Activated CD4-positive, CD25-positive, alpha-beta regulatory T cell treated with anti-CD3 and anti-CD28 coated beads, Interleukin-2, amount 50 U/mL, for 24 hours (primary cell): ENCODE measurements at regions not wholly inside any gene's neighbourhood (a gene's known extent, or its start where the extent isn't known, plus 50 kb on each side); places are given as distances from the start of the nearest gene placed in this dataset.
"Not testable (repeated sequence)": the region's sequence is repeated elsewhere in the genome, so short reads cannot be mapped to it uniquely, and the experiment has no call there.

Experiments used
- ATAC-seq, 2 donors: fragments of 150-1000 bp; cut with Tn5 transposase; one replicate each; pipeline ENCODE4 v1.10.0; 2021; ENCODE audit warnings: mild to moderate bottlenecking in 1 of 2, moderate library complexity in 1 of 2

- ATAC-seq: no peak
Measured at GRCh38 chr10:55224007-55224781, 423.2 kb upstream of the PCDH15 start.

- ATAC-seq: no peak
Measured at GRCh38 chr10:55223352-55223751, 422.3 kb upstream of the PCDH15 start.

- ATAC-seq: no peak
Measured at GRCh38 chr10:55220975-55221374, 419.9 kb upstream of the PCDH15 start.

- no peak for ATAC-seq
Measured at GRCh38 chr10:55215699-55216098, 414.7 kb upstream of the PCDH15 start.

- ATAC-seq: no peak
Measured at GRCh38 chr10:55214608-55215007, 413.6 kb upstream of the PCDH15 start.

GRCh38 chr10:55212051-55212450 is 411.0 kb upstream of the PCDH15 start:
- no peak for ATAC-seq

- ATAC-seq: no peak
Measured at GRCh38 chr10:55203874-55204273, 402.8 kb upstream of the PCDH15 start.

- no peak for ATAC-seq
Measured at GRCh38 chr10:55203319-55203718, 402.3 kb upstream of the PCDH15 start.

- no peak for ATAC-seq
Measured at GRCh38 chr10:55200020-55200419, 399.0 kb upstream of the PCDH15 start.

- no peak for ATAC-seq
Measured at GRCh38 chr10:55191236-55191860, 390.3 kb upstream of the PCDH15 start.

- ATAC-seq: no peak
Measured at GRCh38 chr10:55183993-55184392, 383.0 kb upstream of the PCDH15 start.

- no peak for ATAC-seq
Measured at GRCh38 chr10:55180357-55180756, 379.3 kb upstream of the PCDH15 start.

- no peak for ATAC-seq
Measured at GRCh38 chr10:55174419-55174818, 373.4 kb upstream of the PCDH15 start.

GRCh38 chr10:55169493-55169892 is 368.5 kb upstream of the PCDH15 start:
- no peak for ATAC-seq

GRCh38 chr10:55168343-55168742 is 367.3 kb upstream of the PCDH15 start:
- ATAC-seq: no peak

GRCh38 chr10:55163388-55163979 is 362.5 kb upstream of the PCDH15 start:
- ATAC-seq: no peak

GRCh38 chr10:55162321-55162720 is 361.3 kb upstream of the PCDH15 start:
- not testable (repeated sequence) for ATAC-seq

- no peak for ATAC-seq
Measured at GRCh38 chr10:55160655-55161283, 359.7 kb upstream of the PCDH15 start.

GRCh38 chr10:55158633-55159032 is 357.6 kb upstream of the PCDH15 start:
- no peak for ATAC-seq

GRCh38 chr10:55146032-55146431 is 345.0 kb upstream of the PCDH15 start:
- no peak for ATAC-seq

- ATAC-seq: no peak
Measured at GRCh38 chr10:55144001-55144400, 343.0 kb upstream of the PCDH15 start.

GRCh38 chr10:55141892-55142291 is 340.9 kb upstream of the PCDH15 start:
- ATAC-seq: no peak

- no peak for ATAC-seq
Measured at GRCh38 chr10:55137063-55137462, 336.0 kb upstream of the PCDH15 start.

- ATAC-seq: no peak
Measured at GRCh38 chr10:55104738-55105137, 303.7 kb upstream of the PCDH15 start.
